ENCODE measurements at regions not wholly inside any gene's neighbourhood (a gene's known extent, or its start where the extent isn't known, plus 50 kb on each side); places are given as distances from the start of the nearest gene placed in this dataset.
A peak's percentile ranks its signal among the peaks of the same experiment; 100 is the strongest.
"Not testable (repeated sequence)": the region's sequence is repeated elsewhere in the genome, so short reads cannot be mapped to it uniquely, and the experiment has no call there.

GRCh38 chr7:152905949-152906348 is 146.4 kb downstream of the ACTR3B start:
- FAIRE-seq: no peak
- no peak for DNase-seq (ENCODE audit: insufficient read length, low spot score)

DNA sequence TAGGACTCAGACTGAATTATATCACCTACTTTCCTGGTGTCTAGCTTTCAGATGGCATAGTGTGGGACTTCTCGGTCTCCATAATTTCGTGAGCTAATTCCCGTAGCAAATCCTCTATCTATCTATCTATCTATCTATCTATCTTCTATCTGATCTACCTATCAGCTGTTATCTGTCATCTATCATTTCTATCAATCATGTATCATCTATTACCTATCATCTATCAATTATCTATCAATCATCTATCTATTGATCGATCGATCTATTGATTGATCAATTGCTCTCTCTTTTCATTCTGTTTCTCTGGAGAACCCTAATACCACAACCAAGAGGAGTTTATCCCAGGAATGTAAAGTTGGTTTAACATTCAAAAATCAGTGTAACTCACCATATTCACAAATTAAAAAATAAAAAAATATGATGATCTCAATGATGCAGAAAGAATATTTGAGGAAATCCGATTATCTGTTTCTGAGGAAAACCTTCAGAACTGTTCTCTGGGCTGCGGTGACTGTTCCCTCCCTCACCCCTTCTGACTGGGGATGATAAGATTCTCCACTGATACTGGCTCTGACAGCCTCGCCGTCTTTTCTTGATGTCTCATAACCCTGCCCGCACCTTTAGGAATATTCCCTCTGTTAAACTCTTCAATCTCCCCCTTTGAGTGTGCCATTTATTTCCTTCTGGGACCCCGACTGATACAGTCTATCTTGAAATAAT is 147.7 kb downstream of the ACTR3B start:
- FAIRE-seq (no peak), DNase-seq (ENCODE audit: insufficient read length, low spot score) (no peak)

DNA sequence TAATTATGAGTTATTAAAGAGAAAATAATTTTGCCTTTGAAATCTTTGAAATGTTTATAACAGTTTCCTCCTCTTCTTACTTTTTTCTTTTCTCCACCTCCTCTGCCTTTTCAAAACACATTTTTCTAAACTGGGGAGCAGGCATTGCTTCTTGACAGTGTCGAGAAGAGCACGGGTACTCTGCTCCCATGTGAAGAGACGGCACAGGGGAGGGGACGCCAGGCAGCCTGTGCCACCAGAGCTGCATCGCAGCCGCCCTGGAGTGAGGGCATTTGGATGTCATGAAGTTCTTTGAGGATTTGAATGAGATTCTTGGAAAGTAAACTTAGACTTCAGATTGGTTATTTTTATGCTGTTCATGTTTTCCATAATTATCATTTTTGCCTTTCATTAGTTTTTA is 149.7 kb downstream of the ACTR3B start:
- DNase-seq (ENCODE audit: insufficient read length, low spot score) (no peak), FAIRE-seq (no peak)

- no peak for DNase-seq (ENCODE audit: insufficient read length, low spot score)
- no peak for FAIRE-seq
Measured at GRCh38 chr7:152909683-152910544, 150.4 kb downstream of the ACTR3B start.

DNA sequence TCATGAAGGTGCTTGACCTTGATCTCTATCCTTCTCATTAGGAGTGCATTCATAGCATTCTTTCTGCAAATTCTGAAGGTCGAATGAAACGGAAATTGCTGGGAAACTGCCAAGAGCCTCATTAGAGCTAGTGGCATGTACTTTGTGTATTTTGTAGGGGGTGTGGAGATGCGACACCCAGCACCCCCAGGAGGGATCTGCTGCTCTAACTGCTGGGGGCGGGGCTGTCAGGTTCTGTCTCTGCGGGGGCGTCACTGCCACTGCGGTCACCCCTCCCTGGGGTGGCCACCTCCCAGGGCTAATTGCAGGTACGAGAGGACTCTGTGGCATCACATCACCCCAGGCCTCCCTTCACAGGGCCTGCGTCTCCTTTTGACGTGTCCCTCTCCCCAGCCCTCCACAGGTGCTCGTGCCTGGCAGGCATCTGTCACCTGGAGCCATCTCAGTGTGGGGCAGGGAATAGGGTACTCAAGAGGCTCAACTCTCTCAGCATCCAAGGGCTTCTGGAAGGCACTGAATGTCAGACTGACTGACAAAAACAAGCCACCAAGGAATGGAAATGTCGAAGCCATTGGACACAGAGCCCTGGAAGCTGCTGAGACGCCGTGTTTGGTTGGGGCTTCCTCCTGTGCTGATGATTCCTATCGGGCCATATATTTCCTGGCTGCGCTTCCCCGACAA is 151.1 kb downstream of the ACTR3B start:
- FAIRE-seq (no peak), DNase-seq (ENCODE audit: insufficient read length, low spot score) (no peak)

GRCh38 chr7:152911226-152911560 is 151.6 kb downstream of the ACTR3B start:
- FAIRE-seq: no peak

GRCh38 chr7:152911922-152912321 is 152.4 kb downstream of the ACTR3B start:
- no peak for FAIRE-seq

More at GRCh38 chr7:152911226-152911560, 151.6 kb downstream of the ACTR3B start:
- no peak for DNase-seq (ENCODE audit: insufficient read length, low spot score)

GRCh38 chr7:152912511-152912910 is 153.0 kb downstream of the ACTR3B start:
- DNase-seq (ENCODE audit: insufficient read length, low spot score) (no peak), FAIRE-seq (peak; percentile 88)

More at GRCh38 chr7:152911922-152912321, 152.4 kb downstream of the ACTR3B start:
- DNase-seq (ENCODE audit: insufficient read length, low spot score): no peak

- FAIRE-seq: no peak
- DNase-seq (ENCODE audit: insufficient read length, low spot score): no peak
Measured at GRCh38 chr7:152913492-152913891, 153.9 kb downstream of the ACTR3B start.

- no peak for DNase-seq (ENCODE audit: insufficient read length, low spot score)
- peak; percentile 95 for FAIRE-seq
Measured at GRCh38 chr7:152914014-152914844, 154.7 kb downstream of the ACTR3B start.

DNA sequence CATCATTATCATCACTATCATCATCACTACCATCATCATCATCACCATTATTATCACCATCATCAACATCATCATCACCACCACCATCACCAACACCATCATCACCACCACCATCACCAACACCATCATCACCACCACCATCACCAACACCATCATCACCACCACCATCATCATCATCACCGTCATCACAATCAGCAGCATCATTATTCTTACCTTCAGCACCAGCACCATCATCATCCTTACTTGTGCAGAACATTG is 155.2 kb downstream of the ACTR3B start:
- not testable (repeated sequence) for FAIRE-seq; DNase-seq (ENCODE audit: insufficient read length, low spot score)

- FAIRE-seq: no peak
- no peak for DNase-seq (ENCODE audit: insufficient read length, low spot score)
Measured at GRCh38 chr7:152922318-152923081, 162.9 kb downstream of the ACTR3B start.

DNA sequence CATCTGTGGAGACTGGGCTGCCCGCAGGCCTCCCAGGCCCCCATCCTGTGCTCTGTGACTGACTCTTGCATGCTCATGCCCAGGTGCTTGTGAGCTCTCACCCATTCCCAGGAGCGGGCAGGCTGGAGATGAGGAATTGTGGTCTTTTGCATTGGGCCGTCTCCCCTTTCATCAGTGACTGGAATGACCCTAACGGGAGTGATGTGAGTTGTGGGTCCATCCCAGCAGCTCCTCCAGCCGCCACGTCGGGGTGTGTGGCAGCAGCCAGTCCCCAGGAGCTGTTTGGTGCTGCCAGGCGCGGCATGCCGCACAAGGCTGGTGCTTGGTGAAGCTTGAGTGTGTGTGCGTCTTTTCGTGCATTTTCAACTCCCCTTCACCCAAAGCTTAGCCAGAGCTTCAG is 164.2 kb downstream of the ACTR3B start:
- no peak for DNase-seq (ENCODE audit: insufficient read length, low spot score)
- no peak for FAIRE-seq

- FAIRE-seq (no peak), DNase-seq (ENCODE audit: insufficient read length, low spot score) (no peak)
Measured at GRCh38 chr7:152924238-152924637, 164.7 kb downstream of the ACTR3B start.

GRCh38 chr7:152924826-152925411 is 165.4 kb downstream of the ACTR3B start:
- FAIRE-seq: no peak
- DNase-seq (ENCODE audit: insufficient read length, low spot score): no peak

- no peak for DNase-seq (ENCODE audit: insufficient read length, low spot score)
- FAIRE-seq: no peak
Measured at GRCh38 chr7:152925412-152926147, 166.0 kb downstream of the ACTR3B start.

- no peak for DNase-seq (ENCODE audit: insufficient read length, low spot score)
Measured at GRCh38 chr7:152931633-152932032, 172.1 kb downstream of the ACTR3B start.

GRCh38 chr7:152937282-152937681 is 177.7 kb downstream of the ACTR3B start:
- no peak for DNase-seq (ENCODE audit: insufficient read length, low spot score)
- FAIRE-seq: no peak

More at GRCh38 chr7:152931633-152932032, 172.1 kb downstream of the ACTR3B start:
- FAIRE-seq: no peak

GRCh38 chr7:152946616-152947015 is 187.1 kb downstream of the ACTR3B start:
- DNase-seq (ENCODE audit: insufficient read length, low spot score); FAIRE-seq: not testable (repeated sequence)
